ENCODE measurements at regions not wholly inside any gene's neighbourhood (a gene's known extent, or its start where the extent isn't known, plus 50 kb on each side); places are given as distances from the start of the nearest gene placed in this dataset.

- H3K9me3 ChIP-seq (ENCODE audit: severe bottlenecking): no peaks in the 10 kb centered on the region
- no peak overlapping the region for H3K4me3 ChIP-seq (ENCODE audit: severe bottlenecking)
- ATAC-seq (ENCODE audit: low read depth): no peak
- peaks cover 4% of the 10 kb centered on the region for H3K4me1 ChIP-seq (ENCODE audit: insufficient read depth, poor library complexity, severe bottlenecking)
- no peak overlapping the region for H3K27ac ChIP-seq (ENCODE audit: poor library complexity, severe bottlenecking)
- no peak for TF ChIP-seq CTCF (IDR thresholded peaks at IDR 0.05; ENCODE audit: poor library complexity, severe bottlenecking)
- H3K36me3 ChIP-seq (ENCODE audit: low read depth): no peaks in the 10 kb centered on the region
- H3K27me3 ChIP-seq (ENCODE audit: insufficient read depth, poor library complexity, severe bottlenecking): no peaks in the 10 kb centered on the region
- DNase-seq (ENCODE audit: low spot score): no peak
These were observed 84.0 kb upstream of the TLE3 start for GRCh38 chr15:70181626-70182255.

- Histone ChIP-seq H3K4me3 (ENCODE audit: severe bottlenecking) (no peak overlapping the region), H3K9me3 (ENCODE audit: severe bottlenecking) (no peaks in the 10 kb centered on the region), H3K27me3 (ENCODE audit: insufficient read depth, poor library complexity, severe bottlenecking) (no peaks in the 10 kb centered on the region), H3K4me1 (ENCODE audit: insufficient read depth, poor library complexity, severe bottlenecking) (peaks cover 4% of the 10 kb centered on the region), H3K27ac (ENCODE audit: poor library complexity, severe bottlenecking) (no peak overlapping the region), H3K36me3 (ENCODE audit: low read depth) (no peaks in the 10 kb centered on the region)
- DNase-seq (ENCODE audit: low spot score): no peak
- ATAC-seq (ENCODE audit: low read depth): no peak
- TF ChIP-seq CTCF (IDR thresholded peaks at IDR 0.05; ENCODE audit: poor library complexity, severe bottlenecking): no peak
These were observed 82.6 kb upstream of the TLE3 start for GRCh38 chr15:70180186-70180875.

GRCh38 chr15:70179309-70179892, 81.7 kb upstream of the TLE3 start:
- Histone ChIP-seq H3K27ac (ENCODE audit: poor library complexity, severe bottlenecking) (no peak overlapping the region), H3K4me3 (ENCODE audit: severe bottlenecking) (no peak overlapping the region), H3K36me3 (ENCODE audit: low read depth) (no peaks in the 10 kb centered on the region), H3K9me3 (ENCODE audit: severe bottlenecking) (no peaks in the 10 kb centered on the region), H3K27me3 (ENCODE audit: insufficient read depth, poor library complexity, severe bottlenecking) (no peaks in the 10 kb centered on the region), H3K4me1 (ENCODE audit: insufficient read depth, poor library complexity, severe bottlenecking) (peaks cover 4% of the 10 kb centered on the region)
- no peak for TF ChIP-seq CTCF (IDR thresholded peaks at IDR 0.05; ENCODE audit: poor library complexity, severe bottlenecking)
- no peak for DNase-seq (ENCODE audit: low spot score)
- no peak for ATAC-seq (ENCODE audit: low read depth)

- TF ChIP-seq CTCF (IDR thresholded peaks at IDR 0.05; ENCODE audit: poor library complexity, severe bottlenecking): no peak
- H3K27ac ChIP-seq (ENCODE audit: poor library complexity, severe bottlenecking): no peak overlapping the region
- no peak overlapping the region for H3K4me3 ChIP-seq (ENCODE audit: severe bottlenecking)
- no peaks in the 10 kb centered on the region for H3K9me3 ChIP-seq (ENCODE audit: severe bottlenecking)
- H3K36me3 ChIP-seq (ENCODE audit: low read depth): no peaks in the 10 kb centered on the region
- no peaks in the 10 kb centered on the region for H3K27me3 ChIP-seq (ENCODE audit: insufficient read depth, poor library complexity, severe bottlenecking)
- ATAC-seq (ENCODE audit: low read depth): no peak
- no peak for DNase-seq (ENCODE audit: low spot score)
- peaks cover 4% of the 10 kb centered on the region for H3K4me1 ChIP-seq (ENCODE audit: insufficient read depth, poor library complexity, severe bottlenecking)
These were observed 80.8 kb upstream of the TLE3 start for GRCh38 chr15:70178335-70179084.
